ENCODE measurements at regions not wholly inside any gene's neighbourhood (a gene's known extent, or its start where the extent isn't known, plus 50 kb on each side); places are given as distances from the start of the nearest gene placed in this dataset.
"Not testable (repeated sequence)": the region's sequence is repeated elsewhere in the genome, so short reads cannot be mapped to it uniquely, and the experiment has no call there.

DNA sequence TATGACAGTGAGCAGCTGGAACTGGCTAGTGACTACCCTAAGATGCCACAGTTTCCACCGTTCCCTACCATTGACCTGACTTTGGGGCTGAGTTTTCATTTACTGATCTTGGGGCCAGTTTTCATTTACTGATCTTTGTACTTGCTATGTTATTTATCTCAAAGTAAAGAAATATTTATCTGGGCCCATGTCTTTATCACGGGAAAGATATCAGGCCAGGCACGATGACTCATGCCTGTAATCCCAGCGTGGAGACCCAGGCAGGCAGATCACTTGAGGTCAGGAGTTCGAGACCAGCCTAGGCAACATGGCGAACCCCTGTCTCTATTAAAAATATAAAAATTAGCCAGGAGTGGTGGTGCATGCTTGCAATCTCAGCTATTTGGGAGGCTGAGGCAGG is 83.5 kb downstream of the EOMES start:
- no peak for DNase-seq (ENCODE audit: low spot score)
- Histone ChIP-seq H3K9me3 (ENCODE audit: low read depth) (no peaks in the 10 kb centered on the region), H3K9me2 (replicated peaks; ENCODE audit: insufficient read depth) (no peaks in the 10 kb centered on the region), H2AFZ (no peak overlapping the region), H3K4me2 (no peak overlapping the region), H3K27me3 (no peaks in the 10 kb centered on the region), H3K4me1 (ENCODE audit: insufficient read depth) (peaks cover 9% of the 10 kb centered on the region), H3K79me2 (no peaks in the 10 kb centered on the region), H3K4me3 (no peak overlapping the region), H3K27ac (peak overlapping the region; percentile 44), H4K20me1 (ENCODE audit: insufficient read depth, poor library complexity, severe bottlenecking) (no peaks in the 10 kb centered on the region), H3K36me3 (replicated peaks; ENCODE audit: insufficient read depth, low read depth) (no peaks in the 10 kb centered on the region)
- WGBS (ENCODE audit: low lambda C conversion rate, missing lambda C conversion rate): 54% methylated on average over 6 of the region's 6 CpGs
- TF ChIP-seq EZH2 (IDR thresholded peaks at IDR 0.05; ENCODE audit: borderline replicate concordance): no peak
- no peak for TF ChIP-seq CTCF (IDR thresholded peaks at IDR 0.05; ENCODE audit: poor library complexity)
- no peak for TF ChIP-seq EZH2phosphoT487 (IDR thresholded peaks at IDR 0.05; ENCODE audit: low read depth, severe bottlenecking, unreplicated experiment)

DNA sequence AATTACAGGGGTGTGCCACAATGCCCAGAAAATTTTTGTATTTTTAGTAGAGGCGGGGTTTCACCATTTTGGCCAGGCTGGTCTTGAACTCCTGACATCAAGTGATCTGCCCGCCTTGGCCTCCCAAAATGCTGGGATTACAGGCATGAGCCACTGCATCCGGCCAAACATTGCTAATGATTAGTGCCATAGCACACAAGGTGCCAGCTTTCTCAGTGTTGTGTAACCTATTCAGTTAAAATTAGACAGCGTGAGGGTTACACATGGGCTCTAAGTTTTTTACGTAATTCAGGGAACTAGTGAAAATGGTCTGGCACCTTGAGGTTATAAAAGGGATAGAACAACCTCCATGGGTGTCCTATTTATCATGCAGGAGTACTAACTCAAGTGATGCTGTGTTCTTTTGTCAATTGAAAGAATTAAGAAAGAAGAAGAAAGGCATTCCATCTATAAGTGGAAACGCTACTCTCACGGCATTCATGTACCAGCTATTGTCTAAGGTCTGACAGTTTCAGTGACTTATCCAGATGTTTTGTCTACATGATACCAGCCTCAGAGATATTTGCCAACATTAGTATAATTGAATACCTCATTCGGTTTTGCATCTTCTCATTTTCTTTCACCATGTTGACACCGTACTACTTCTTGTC is 84.7 kb downstream of the EOMES start:
- H3K36me3 ChIP-seq (replicated peaks; ENCODE audit: insufficient read depth, low read depth): no peaks in the 10 kb centered on the region
- H3K4me2 ChIP-seq: no peak overlapping the region
- no peak overlapping the region for H3K27ac ChIP-seq
- WGBS (ENCODE audit: low lambda C conversion rate, missing lambda C conversion rate): 89% methylated on average over 9 of the region's 9 CpGs
- no peak overlapping the region for H2AFZ ChIP-seq
- no peaks in the 10 kb centered on the region for H3K79me2 ChIP-seq
- no peak for TF ChIP-seq CTCF (IDR thresholded peaks at IDR 0.05; ENCODE audit: poor library complexity)
- no peaks in the 10 kb centered on the region for H3K27me3 ChIP-seq
- H3K4me1 ChIP-seq (ENCODE audit: insufficient read depth): no peaks in the 10 kb centered on the region
- DNase-seq (ENCODE audit: low spot score): no peak
- no peak overlapping the region for H3K4me3 ChIP-seq
- no peaks in the 10 kb centered on the region for H3K9me2 ChIP-seq (replicated peaks; ENCODE audit: insufficient read depth)
- no peaks in the 10 kb centered on the region for H3K9me3 ChIP-seq (ENCODE audit: low read depth)
- no peaks in the 10 kb centered on the region for H4K20me1 ChIP-seq (ENCODE audit: insufficient read depth, poor library complexity, severe bottlenecking)

- not testable (repeated sequence) for DNase-seq (ENCODE audit: low spot score); H3K36me3 ChIP-seq (replicated peaks; ENCODE audit: insufficient read depth, low read depth); H3K79me2 ChIP-seq; H4K20me1 ChIP-seq (ENCODE audit: insufficient read depth, poor library complexity, severe bottlenecking); H3K9me2 ChIP-seq (replicated peaks; ENCODE audit: insufficient read depth); H3K27me3 ChIP-seq; H3K4me3 ChIP-seq; H3K4me1 ChIP-seq (ENCODE audit: insufficient read depth); H2AFZ ChIP-seq; H3K9me3 ChIP-seq (ENCODE audit: low read depth)
- WGBS (ENCODE audit: low lambda C conversion rate, missing lambda C conversion rate): 54% methylated on average over 5 of the region's 5 CpGs
- Histone ChIP-seq H3K4me2 (peak overlapping the region; percentile 45), H3K27ac (peak overlapping the region; percentile 23)
These were observed 87.1 kb downstream of the EOMES start for GRCh38 chr3:27635006-27635405.

- DNase-seq (ENCODE audit: low spot score): no peak
- peak overlapping the region; percentile 79 for H3K27ac ChIP-seq
- H3K27me3 ChIP-seq: no peaks in the 10 kb centered on the region
- H2AFZ ChIP-seq: peak overlapping the region; percentile 62
- H3K9me3 ChIP-seq (ENCODE audit: low read depth): no peaks in the 10 kb centered on the region
- H3K4me1 ChIP-seq (ENCODE audit: insufficient read depth): no peaks in the 10 kb centered on the region
- H3K4me3 ChIP-seq: peak overlapping the region; percentile 46
- no peaks in the 10 kb centered on the region for H3K9me2 ChIP-seq (replicated peaks; ENCODE audit: insufficient read depth)
- 47% methylated on average over 6 of the region's 6 CpGs for WGBS (ENCODE audit: low lambda C conversion rate, missing lambda C conversion rate)
- H4K20me1 ChIP-seq (ENCODE audit: insufficient read depth, poor library complexity, severe bottlenecking): no peaks in the 10 kb centered on the region
- TF ChIP-seq EZH2 (IDR thresholded peaks at IDR 0.05; ENCODE audit: borderline replicate concordance) (no peak), EZH2phosphoT487 (IDR thresholded peaks at IDR 0.05; ENCODE audit: low read depth, severe bottlenecking, unreplicated experiment) (no peak), CTCF (IDR thresholded peaks at IDR 0.05; ENCODE audit: poor library complexity) (no peak)
- H3K79me2 ChIP-seq: no peaks in the 10 kb centered on the region
- H3K4me2 ChIP-seq: peak overlapping the region; percentile 73
- H3K36me3 ChIP-seq (replicated peaks; ENCODE audit: insufficient read depth, low read depth): no peaks in the 10 kb centered on the region
These were observed 88.9 kb downstream of the EOMES start for GRCh38 chr3:27633224-27633545.

Measured in hepatocyte (in vitro differentiated cells).